ENCODE measurements at regions not wholly inside any gene's neighbourhood (a gene's known extent, or its start where the extent isn't known, plus 50 kb on each side); places are given as distances from the start of the nearest gene placed in this dataset.

DNA sequence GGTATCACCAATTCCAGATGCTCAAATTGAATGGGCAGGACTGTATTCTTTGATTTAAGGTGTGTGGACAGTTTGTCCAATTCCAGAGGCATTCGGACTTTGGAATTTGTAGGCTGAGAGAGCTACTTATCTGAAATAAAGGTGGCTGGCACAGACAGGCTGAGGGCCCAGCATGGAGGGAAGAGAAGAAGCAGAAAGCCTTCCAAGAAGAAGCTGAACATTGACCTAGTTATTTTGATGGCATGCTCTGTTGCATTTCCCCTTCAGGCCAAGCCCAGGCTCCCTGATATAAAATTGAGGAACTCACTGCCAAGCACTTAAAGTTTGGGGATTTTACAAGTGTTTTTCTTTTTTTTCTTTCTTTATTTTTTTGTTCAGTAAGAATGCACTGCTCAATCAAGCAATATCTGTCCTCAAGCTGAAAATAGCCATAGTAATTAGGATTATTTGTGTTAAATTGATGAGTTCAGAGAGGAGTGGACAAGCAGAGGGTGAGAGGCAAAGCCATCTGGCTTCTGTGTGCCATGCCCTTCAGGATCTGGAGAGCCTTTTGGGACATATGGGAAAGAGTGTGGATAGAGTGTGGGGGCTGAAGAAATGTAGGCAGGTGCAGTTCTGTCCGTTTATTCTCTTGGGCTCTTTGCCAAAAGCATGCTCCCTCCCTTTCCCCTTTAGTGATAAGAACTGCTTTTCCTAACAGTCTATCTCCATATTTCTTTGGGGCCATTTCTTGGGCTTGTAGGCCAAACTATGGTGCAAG lies 148.9 kb downstream of the OXSM start:
- WGBS, 2 experiments (ENCODE audit: extremely low coverage in 1 of 2, insufficient coverage in 1 of 2, insufficient read length in 1 of 2, insufficient replicate concordance in 2 of 2, low coverage in 1 of 2, low lambda C conversion rate in 2 of 2, missing lambda C conversion rate in 1 of 2) = 84% methylated on average over 2 of the region's 2 CpGs; no CpG with 5 or more reads in 1 of the 2 experiments

More for the DNA sequence above, 148.9 kb downstream of the OXSM start:
- TF ChIP-seq TBP (IDR thresholded peaks at IDR 0.05; ENCODE audit: low read depth, low read length) (no peak), CBX5 (IDR thresholded peaks at IDR 0.05; ENCODE audit: low read depth, low read length) (no peak), BACH1 (IDR thresholded peaks at IDR 0.05; ENCODE audit: low read length) (no peak), SP2 (IDR thresholded peaks at IDR 0.05; ENCODE audit: low read length) (no peak), EZH2 (IDR thresholded peaks at IDR 0.05; ENCODE audit: low read depth, low read length, severe bottlenecking) (no peak), NRF1 (IDR thresholded peaks at IDR 0.05; ENCODE audit: low read depth, low read length) (no peak)
- Histone ChIP-seq H2BK20ac (ENCODE audit: low read length) (no peak overlapping the region), H3K4me1 (replicated peaks in 1 of 4; ENCODE audit: control insufficient read depth in 3 of 4, insufficient read depth in 4 of 4, low read length in 3 of 4) (no peaks in the 10 kb centered on the region), H2AK5ac (ENCODE audit: low read depth, low read length) (no peak overlapping the region), H2BK5ac (ENCODE audit: low read depth, low read length) (no peak overlapping the region), H3K27me3 (replicated peaks in 1 of 4; ENCODE audit: control insufficient read depth in 3 of 4, extremely low read depth in 1 of 4, insufficient read depth in 3 of 4, low read length in 3 of 4) (no peaks in the 10 kb centered on the region), H3K56ac (replicated peaks; ENCODE audit: insufficient read length, low read depth, low read length) (no peak overlapping the region), H3K23ac (ENCODE audit: insufficient read length) (no peak overlapping the region), H2AFZ (ENCODE audit: low read length) (no peak overlapping the region), H3K79me1 (ENCODE audit: low read depth, low read length) (no peaks in the 10 kb centered on the region), H3K9ac (replicated peaks in 1 of 4; ENCODE audit: extremely low read depth in 1 of 4, low read depth in 3 of 4, low read length in 3 of 4) (no peak overlapping the region), H2BK12ac (ENCODE audit: low read depth, low read length) (no peak overlapping the region), H3K36me3 (ENCODE audit: control insufficient read depth in 2 of 4, insufficient read depth in 4 of 4, low read length in 3 of 4) (no peaks in the 10 kb centered on the region), H3K4me2 (ENCODE audit: insufficient read depth in 1 of 2, low read depth in 2 of 2, low read length in 2 of 2) (no peak overlapping the region), H4K91ac (replicated peaks; ENCODE audit: insufficient read length, low read length) (no peak overlapping the region), H2BK120ac (replicated peaks; ENCODE audit: low read depth, low read length) (no peak overlapping the region), H3K18ac (ENCODE audit: extremely low read depth, low read length) (no peak overlapping the region), H3K79me2 (ENCODE audit: control insufficient read depth in 1 of 2, insufficient read depth in 2 of 2, low read length in 2 of 2) (no peaks in the 10 kb centered on the region), H3K9me3 (ENCODE audit: insufficient read depth in 2 of 2, low read depth in 1 of 2, low read length in 1 of 2) (no peaks in the 10 kb centered on the region), H3K4me3 (ENCODE audit: extremely low read depth in 1 of 4, insufficient read depth in 2 of 4, low read depth in 3 of 4, low read length in 4 of 4) (no peak overlapping the region), H3K23me2 (ENCODE audit: low read depth, low read length) (no peaks in the 10 kb centered on the region), H3K14ac (ENCODE audit: insufficient read length) (no peak overlapping the region), H4K5ac (ENCODE audit: insufficient read length, low read depth, low read length) (no peak overlapping the region), H4K8ac (ENCODE audit: extremely low read depth, insufficient read depth, low read length) (no peak overlapping the region), H2BK15ac (ENCODE audit: low read length) (no peak overlapping the region), H4K20me1 (replicated peaks in 1 of 2; ENCODE audit: control insufficient read depth in 1 of 2, insufficient read depth in 2 of 2, low read length in 2 of 2) (no peaks in the 10 kb centered on the region), H3K4ac (replicated peaks; ENCODE audit: insufficient read length, low read depth, low read length) (no peak overlapping the region), H3K27ac (ENCODE audit: low read depth, low read length) (no peak overlapping the region)
- ChIA-PET POLR2A (ENCODE audit: partially characterized antibody) (no interaction called here), CTCF (ENCODE audit: partially characterized antibody) (no interaction called here)
- no peak for FAIRE-seq
- DNase-seq (ENCODE audit: low read depth in 1 of 2, low spot score in 2 of 2) = no peak
